ENCODE measurements at regions not wholly inside any gene's neighbourhood (a gene's known extent, or its start where the extent isn't known, plus 50 kb on each side); places are given as distances from the start of the nearest gene placed in this dataset.
"Not testable (repeated sequence)": the region's sequence is repeated elsewhere in the genome, so short reads cannot be mapped to it uniquely, and the experiment has no call there.

DNA sequence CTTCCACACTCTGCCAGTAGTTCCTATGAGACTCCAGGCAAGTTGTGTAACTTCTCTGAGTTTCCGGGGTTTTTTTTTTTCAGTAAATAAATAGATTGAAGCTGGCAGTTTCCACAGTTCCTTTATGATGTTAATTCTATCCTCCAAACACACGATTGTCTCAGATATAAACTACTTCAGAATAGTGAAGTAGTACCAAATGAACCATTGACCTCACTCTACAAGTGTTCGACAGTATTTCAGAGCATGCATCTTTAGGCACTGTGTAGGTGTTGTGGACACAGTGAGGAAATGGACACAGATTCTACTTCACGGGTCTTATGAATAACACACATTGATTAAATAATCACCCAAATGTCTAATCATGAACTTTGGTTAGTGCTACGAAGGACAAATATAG, 136.1 kb upstream of the IGSF10 start:
- no peak for DNase-seq (ENCODE audit: low spot score)

DNA sequence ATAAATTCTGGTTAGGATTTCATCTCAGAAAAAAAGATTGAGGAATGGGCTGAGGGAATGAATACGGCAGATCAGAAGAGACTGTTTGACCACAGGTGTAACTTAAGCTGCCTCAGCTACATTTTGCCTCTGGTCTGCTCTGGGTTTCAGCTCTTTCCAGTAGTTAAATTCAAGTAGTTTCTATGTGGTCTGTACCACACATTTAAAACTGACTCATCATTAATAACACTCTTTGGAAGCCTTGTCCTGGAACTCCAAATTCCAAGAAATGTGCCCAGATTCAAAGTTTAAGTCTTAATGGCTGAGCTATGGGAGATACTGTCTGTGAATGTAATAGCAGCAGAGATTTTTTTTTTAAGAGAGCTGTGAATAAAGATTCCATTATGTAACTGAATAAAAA, 133.1 kb upstream of the IGSF10 start:
- peak; percentile 29 for DNase-seq (ENCODE audit: low spot score)

DNA sequence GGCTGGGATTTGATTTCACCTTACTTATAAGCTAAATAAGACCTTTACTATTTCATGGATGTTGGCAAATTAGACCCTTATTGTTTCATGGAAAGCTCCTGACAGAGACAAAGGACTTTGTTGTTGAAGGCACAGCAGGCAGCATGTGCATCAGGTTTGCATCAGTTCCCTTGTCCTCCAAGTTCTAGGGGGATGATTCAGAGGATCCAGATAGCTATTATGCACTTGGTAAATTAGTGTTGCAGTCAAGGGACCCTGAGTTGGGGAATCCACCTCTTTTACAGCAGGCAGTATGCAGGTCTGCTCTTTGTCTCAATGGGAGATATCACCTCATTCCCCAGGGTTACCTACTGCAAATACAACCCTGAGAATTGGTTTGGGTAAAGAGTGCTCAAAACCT, 131.4 kb upstream of the IGSF10 start:
- DNase-seq (ENCODE audit: low spot score) = peak; percentile 10

DNA sequence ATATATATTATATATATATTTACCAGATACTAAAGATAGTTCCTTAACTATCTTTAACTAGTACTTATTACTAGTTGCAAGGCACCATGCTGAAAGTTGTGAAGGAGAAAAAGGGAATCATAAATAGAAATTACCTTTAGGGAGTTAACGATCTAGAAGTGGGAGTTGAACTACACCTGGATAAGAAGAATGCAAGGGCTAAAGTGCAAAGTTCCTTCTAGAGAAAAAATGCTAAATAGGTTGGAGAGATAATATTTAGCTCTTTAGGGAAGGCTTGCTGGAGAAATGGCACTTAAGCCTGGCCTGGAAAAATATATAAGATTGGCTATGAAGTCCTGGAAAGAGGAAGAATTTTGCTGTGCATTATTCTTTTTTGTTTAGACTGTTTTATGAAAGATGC, 130.6 kb upstream of the IGSF10 start:
- DNase-seq (ENCODE audit: low spot score) = no peak

DNA sequence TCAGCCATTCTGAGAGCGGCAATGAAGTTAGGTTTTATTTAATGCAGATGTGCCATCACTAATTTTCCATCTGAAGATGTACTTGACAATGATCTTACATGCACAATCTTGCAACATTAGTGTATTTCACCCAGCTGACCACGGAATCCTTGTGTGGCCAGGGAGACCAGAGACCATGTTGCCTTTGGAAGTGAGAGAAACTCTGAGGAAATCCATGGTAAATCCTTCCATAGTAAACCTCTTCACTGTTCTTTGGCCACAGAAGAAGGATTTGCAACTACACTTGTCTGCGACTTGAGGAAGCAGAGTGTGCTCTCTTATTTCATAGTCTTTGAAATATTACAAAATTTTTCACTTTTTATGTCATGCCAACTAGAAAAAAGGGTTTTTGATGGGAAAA, 128.4 kb upstream of the IGSF10 start:
- DNase-seq (ENCODE audit: low spot score) = no peak

DNA sequence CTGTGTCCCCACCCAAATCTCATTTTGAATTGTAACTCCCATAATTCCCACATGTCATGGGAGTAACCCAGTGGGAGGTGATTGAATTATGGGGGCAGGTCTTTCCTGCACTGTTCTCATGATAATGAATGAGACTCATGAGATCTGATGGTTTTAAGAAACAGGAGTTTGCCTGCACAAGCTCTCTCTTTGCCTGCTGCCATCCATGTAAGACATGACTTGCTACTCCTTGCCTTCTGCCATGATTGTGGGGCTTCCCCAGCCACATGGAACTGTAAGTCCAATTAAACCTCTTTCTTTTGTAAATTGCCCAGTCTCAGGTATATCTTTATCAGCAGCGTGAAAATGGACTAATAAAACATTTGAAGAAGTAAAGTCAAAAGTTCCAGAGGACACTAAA, 126.8 kb upstream of the IGSF10 start:
- DNase-seq (ENCODE audit: low spot score) = not testable (repeated sequence)

DNA sequence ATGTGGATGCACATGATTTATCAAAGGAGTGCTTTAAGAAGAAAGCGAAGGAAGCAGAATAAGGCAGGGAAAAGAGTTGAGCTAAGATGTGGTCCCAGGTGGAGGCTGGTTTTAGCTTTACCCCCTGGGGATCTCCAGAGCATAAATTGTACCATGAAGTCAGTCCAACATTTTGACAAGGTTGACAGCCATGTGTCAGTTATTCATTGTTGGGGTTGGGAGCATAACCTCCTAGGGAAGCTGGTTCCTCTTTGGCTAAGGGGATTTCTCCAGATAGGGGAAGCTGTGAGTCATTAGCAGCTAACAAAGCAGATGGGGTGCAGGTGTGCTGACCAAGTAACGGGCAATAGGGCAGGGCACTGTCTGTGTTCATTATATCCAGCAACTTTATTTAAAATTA, 123.7 kb upstream of the IGSF10 start:
- no peak for DNase-seq (ENCODE audit: low spot score)

DNA sequence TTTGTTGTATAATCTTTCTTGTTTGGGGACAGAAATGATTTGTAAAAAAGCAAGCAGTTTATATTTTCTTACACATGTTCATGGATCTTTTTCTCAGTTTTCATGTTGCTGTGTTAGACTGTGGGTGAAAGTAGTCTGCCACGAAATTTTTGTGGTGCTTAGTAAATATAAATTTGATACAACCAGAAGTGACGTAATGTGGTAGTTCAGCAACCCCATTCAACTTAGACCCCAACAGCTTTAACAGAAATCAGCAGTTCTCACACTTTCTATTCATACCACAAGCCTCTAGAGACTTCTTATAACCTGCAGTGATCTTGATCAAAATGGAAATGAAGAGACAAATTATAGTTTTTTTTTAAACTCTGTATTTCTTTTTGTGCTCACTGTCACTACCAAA, 120.2 kb upstream of the IGSF10 start:
- no peak for DNase-seq (ENCODE audit: low spot score)

DNA sequence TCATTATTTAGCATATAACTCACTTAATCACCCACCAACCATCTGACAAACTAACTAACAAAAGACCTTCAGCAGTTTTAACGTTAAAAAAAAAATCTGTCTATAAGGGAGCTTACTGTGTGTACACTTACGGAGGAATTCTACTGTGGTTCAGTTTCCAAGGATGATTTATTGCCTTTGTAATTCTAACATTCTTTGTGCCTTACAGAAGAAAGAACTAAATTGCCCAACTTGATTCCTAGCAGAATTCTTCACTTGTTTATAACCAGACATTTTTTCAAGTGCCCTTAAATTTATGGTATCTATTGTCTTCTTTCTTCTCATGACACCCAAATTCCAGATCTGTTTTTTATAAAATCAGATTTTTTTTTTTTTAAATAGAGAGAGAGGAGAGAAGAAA, 119.7 kb upstream of the IGSF10 start:
- no peak for DNase-seq (ENCODE audit: low spot score)

DNA sequence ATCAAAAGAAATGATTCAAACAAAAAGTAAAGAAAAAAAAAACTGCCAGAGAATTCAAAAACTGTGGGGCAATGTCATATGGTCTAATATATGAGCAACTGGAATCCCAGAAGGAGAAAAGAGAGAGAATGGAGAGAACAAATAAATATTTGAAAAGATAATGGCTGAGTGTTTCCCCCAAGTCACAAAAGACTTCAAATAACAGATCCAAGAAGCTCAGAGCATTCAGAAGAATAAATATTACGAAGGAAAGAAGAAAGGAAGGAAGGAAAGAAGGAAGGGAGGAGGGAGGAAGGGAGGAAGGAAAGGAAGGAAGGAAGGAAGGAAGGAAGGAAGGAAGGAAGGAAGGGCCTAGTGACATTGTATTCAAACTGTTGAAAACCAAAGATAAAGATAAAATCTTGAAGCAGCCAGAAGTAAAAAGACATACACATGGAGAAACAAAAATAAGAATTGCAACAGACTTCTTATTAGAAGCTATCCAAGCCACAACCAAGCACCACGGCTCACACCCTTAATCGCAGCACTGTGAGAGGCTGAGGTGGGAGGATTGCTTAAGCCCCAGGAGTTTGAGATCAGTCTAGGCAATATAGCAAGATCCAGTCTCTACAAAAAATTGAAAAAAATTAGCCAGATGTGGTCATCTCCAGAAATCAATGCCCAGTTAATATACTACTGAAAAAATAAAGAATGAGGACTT, 118.9 kb upstream of the IGSF10 start:
- DNase-seq (ENCODE audit: low spot score) = no peak

DNA sequence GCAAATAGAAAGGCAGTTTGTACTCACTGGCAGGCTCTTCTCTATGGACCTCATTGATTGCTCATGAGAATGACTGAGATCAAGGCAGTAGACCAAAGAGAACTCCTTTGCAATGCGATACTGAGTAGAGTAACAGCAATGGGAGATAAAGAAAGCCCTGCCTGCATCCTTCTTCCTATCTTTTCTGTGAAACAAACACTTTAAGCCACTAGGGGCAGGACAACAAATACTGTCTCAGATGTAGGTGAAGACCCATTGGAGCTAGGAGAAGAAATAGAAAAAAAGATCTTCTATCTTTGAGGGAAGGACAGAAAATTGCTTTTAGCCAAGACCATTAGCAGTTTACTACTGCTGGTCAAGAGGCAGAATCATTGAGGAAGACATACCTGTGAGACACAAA, 117.6 kb upstream of the IGSF10 start:
- no peak for DNase-seq (ENCODE audit: low spot score)

DNA sequence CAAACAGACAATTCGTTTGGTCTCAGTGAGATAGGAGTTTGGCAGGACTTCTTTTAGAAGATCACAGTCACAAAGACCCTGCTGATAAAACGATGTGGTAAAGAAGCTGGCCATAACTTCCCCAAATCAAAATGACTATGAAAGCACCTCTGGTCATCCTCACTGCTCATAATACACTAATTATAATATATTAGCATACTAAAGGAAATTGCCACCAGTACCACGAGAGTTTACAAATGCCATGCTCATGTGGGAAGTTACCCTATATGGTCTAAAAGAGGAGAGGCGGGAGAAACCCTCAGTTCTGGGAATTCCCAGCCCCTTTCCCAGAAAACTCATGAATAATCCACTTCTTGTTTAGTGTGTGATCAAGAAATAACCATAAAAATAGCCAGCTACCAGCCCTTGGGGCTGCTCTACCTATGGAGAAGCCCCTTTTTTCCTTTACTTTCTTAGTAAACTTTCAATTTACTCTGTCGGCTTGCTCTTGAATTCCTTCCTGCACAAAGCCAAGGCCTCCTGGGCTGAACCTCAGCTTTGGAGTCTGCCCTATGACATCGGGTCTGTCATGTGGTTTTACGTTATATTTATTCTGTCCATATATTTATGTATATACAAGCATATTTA, 115.8 kb upstream of the IGSF10 start:
- DNase-seq (ENCODE audit: low spot score) = no peak

DNA sequence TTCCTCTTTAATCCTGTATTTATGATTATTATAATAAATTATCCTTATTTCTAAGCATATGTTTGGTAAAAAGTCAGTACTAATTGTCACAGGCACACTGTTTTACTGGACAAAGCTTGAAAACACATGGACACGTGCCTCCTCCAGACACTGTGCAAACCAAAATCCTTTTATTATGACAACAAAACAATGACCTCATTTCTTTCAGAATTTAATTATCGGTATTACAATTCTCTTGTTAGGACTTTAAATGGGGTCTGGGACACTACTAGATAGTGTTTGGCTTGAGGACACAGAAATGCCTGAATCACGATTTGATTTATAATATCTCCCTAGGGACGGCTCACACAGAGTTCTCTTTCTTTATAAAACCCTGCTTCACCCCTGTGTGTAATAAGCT, 107.3 kb upstream of the IGSF10 start:
- peak; percentile 91 for DNase-seq (ENCODE audit: low spot score)

DNA sequence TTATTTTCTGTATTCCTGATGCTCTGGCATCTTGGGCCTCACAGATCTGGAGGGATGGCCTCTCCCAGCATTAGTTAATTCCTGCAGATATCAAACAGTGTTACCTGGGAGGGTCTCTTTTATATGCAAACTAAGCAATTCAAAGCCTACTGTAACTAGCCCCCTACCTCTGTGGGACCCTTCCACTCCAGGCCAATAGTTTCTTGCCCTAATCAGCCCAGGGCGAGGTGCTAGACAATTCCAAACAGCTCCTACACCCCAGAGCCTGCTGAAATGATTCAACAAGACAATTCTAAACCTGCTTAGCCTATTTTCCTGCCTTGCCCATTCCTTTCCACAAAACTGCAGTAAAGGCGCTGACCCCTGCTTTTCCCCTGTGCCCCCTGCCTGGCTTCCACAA, 106.6 kb upstream of the IGSF10 start:
- no peak for DNase-seq (ENCODE audit: low spot score)

DNA sequence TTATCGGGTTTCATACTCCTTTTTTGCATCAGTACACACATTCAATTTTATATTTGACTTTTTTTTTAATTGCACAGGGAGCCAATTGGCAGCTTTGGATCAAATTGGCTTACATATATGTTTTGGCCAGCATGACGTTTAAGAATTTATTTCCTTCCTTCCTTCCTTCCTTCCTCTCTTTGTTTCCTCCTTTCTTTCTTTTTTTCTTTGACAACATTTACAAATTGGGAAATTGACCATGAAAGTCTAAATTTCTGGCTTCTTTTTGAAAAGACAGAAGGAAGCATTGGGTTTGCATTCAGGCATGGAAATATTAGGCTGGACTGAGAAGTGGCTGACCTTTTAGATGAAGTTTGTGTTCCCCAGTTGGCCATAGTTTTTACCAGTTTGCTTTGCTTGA, 103.4 kb upstream of the IGSF10 start:
- no peak for DNase-seq (ENCODE audit: low spot score)

DNA sequence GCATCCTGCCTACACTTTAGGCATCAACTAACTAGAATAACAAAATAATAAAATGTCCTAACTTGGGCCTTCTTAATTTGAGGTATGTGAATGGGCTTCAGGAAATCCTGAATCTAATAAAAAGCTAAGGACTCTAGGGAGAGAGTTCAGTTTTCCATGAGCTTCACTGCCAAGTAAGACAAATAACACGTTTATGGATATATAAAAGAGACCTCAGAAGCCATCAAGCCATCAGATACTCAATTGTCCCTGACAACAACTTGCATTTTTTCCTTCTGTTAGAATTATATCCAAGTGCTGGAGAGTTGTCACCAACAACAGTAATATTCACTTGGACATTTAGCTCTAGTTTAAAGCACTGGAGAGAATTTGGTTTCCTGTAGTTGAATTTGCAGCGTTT, 102.4 kb upstream of the IGSF10 start:
- DNase-seq (ENCODE audit: low spot score) = no peak

DNA sequence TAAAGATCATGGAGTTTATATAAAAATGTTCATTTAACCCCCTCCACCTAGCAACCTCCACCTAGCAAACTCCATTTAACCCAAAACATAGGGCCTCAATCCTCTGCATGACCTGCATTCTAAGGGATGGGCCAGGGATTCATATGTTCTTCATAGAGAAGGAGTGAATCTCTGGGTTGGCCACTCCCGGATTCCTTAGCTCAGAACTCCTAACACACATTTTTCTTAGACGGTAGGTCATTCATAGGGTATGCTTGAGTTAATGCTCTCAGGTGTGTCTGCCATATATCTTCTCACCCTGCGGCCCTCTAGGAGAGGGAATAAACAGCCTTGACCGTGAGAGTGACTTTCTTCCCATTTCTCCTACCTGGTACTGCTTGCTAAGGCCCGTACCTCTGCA, 102.0 kb upstream of the IGSF10 start:
- no peak for DNase-seq (ENCODE audit: low spot score)

DNA sequence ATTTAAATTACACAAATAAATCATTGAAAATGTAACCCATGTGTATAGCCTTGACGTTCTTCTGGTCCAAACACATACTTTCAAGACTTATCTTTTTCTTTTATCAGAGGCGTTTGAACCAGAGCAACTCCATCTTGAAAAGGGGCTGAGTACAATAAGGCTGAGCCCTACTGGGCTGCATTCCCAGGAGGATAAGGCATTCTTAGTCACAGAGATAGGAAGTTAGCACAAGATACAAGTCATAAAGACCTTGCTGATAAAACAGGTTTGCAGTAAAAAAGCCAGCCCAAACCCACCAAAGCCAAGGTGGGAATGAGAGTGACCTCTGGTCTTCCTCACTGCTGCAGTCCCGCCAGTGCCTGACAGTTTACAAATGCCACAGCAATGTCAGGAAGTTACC, 101.0 kb upstream of the IGSF10 start:
- DNase-seq (ENCODE audit: low spot score) = no peak

DNA sequence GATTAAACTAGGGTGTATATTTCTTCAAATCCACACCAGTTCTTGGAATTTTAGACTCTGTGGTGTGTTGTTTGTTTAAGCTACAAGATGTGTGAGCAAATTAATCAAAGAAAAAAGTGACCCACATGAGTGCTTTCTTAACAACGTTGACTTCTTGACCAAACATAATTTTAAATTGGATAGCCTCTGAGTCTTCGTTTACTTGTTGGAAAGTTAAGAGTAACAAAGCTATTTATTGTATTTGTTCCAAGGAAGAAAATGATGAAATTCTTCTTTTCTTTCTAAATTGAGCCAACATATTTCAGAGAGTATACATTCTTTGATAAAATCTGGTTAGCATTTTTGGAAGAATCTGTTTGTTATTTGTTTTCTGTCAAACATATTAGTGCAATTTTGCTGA, 99.9 kb upstream of the IGSF10 start:
- no peak for DNase-seq (ENCODE audit: low spot score)

DNA sequence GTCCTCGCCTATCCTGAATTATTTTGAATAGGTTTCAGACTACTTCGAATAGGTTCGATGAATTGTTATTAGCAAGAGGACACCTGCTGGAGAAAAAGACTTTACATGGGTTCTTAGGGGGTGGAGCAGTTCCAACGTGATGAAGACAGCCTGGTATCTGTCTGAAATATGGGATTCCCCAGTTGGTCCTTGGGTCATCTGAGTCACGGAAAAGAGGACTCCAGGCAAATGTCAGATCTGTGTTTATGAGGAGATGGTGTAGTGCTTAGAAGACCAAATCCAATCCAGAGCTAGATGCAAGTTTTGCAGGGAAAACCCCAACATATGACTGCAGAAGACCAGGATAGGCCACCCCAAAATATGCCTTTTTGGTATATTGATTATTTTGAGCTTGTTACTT, 98.9 kb upstream of the IGSF10 start:
- no peak for DNase-seq (ENCODE audit: low spot score)

DNA sequence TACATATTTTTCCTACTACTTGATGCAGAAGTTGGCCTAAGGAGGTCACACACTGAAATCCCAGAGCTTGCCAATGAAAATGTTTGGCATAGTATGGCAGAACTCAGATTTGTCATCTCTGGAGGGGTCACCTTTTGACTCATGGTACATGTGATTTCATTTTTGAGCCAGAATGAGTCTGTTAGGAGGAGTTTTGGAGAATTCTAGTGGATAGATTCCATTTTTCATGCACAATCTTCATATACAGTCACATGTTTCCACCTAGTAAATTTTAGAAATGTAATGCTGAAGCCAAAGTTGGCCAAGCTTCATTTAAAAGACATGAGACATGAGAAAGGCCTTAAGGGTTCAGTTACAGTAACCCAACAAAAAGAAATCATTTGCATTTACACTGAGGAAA, 97.8 kb upstream of the IGSF10 start:
- DNase-seq (ENCODE audit: low spot score) = no peak

DNA sequence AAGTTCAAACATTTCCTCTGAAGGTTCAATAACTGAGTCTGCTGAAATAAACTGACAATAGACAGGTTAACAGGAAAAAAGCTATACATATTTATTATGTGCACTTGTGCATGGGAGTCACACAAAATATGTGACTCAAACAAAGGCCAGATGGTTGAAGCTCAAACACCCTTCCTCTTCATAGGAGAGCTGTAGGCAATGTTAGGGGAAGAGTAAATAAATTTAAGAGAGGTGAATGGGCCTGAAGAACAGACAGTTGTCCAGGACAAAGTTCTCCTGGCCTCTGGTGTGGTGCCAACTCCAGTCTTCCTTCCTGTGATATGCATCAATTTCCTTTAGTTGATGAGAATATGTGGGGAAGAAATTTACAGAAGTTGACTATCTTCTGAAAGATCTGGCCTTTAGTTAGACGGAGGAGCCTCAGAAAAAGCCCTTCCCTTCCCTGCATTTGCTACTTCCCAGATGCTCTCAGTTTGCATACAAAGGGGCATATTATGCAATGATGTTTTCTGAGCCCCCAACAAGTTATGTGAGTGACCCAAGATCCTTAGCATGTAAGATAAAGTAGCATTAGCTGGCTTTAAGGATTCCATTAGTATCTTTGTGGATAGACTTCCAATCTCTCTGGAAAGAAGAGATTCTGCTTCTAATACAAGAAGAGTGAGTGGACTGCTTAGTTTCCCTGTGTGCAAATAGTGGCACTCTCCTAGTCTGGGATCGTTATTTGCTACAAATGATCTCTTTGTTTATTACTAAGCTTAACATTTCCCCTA, 96.4 kb upstream of the IGSF10 start:
- DNase-seq (ENCODE audit: low spot score) = no peak

DNA sequence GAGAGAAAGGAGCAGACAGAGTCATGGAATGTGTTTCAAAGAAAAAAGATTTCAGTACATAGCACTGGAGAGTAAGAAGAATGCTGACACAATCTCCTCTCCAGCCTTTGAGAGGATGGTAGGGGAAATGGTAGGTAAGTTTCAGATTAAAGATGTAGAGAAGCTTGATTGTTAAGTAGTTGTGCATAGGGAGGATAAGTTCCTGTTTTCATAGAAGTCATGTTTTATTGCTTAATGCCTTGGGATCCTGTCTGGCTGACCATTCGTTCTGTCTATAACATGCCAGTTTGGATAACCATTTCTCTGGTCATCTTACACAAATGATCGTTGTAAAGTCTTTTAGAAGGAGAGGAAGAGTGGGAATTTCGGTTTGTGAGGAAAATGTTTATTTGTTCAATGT, 95.7 kb upstream of the IGSF10 start:
- no peak for DNase-seq (ENCODE audit: low spot score)

DNA sequence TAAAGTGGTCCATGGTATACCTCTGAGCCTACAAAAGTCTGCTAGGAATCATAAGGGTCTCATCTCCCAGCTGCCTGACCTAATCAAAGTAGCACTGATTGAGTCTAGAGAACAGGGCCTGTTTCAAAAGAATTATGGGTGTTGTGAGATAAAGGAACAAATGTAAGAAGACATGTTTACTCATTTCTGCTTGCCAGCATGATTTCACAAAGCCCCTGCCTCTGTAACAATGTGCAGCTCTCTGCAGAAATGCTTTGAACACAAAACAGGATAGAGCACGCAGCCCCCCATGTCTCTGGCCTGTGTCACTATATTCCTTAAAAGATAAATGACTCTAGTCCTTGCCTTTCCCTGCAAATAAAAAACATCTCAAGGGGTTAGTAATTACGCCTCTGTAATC, 94.7 kb upstream of the IGSF10 start:
- DNase-seq (ENCODE audit: low spot score) = no peak

All from COLO829 (cell line).